Calu3 (cell line): ENCODE measurements at regions not wholly inside any gene's neighbourhood (a gene's known extent, or its start where the extent isn't known, plus 50 kb on each side); places are given as distances from the start of the nearest gene placed in this dataset.

Experiments used
- BruUV-seq: library from RNA; stranded (reverse); fragments of 400-500 nt; replicated peaks from 2 replicates; lab custom pipeline; 2021; lab: Mats Ljungman, UMichigan
- CTCF ChIA-PET: fragments of 300-600 bp; sonication (Branson Sonifier 250); formaldehyde crosslinking; loops from one replicate; lab custom pipeline; 2022; ENCODE audit warnings: antibody characterized with exemption; lab: Charles Lee
- DNase-seq: peaks from one replicate; pipeline ENCODE4 v3.0.0; 2022
- H3K27ac Mint-ChIP-seq: one replicate; pipeline ENCODE4 v1.8.0; 2022; ENCODE audit warnings: mixed read lengths; ENCODE audit not compliant: unreplicated experiment
- H3K27me3 Mint-ChIP-seq: one replicate; pipeline ENCODE4 v1.8.0; 2022; ENCODE audit warnings: mixed read lengths; ENCODE audit not compliant: unreplicated experiment
- H3K36me3 Mint-ChIP-seq: one replicate; pipeline ENCODE4 v1.8.0; 2022; ENCODE audit warnings: mild to moderate bottlenecking, moderate library complexity, mixed read lengths; ENCODE audit not compliant: insufficient read depth, unreplicated experiment
- H3K4me1 Mint-ChIP-seq: one replicate; pipeline ENCODE4 v1.8.0; 2022; ENCODE audit warnings: mild to moderate bottlenecking, low read depth, mixed read lengths; ENCODE audit not compliant: unreplicated experiment
- H3K4me3 Mint-ChIP-seq: one replicate; pipeline ENCODE4 v1.8.0; 2022; ENCODE audit warnings: mild to moderate bottlenecking, low read depth, moderate library complexity, mixed read lengths; ENCODE audit not compliant: unreplicated experiment
- H3K9me3 Mint-ChIP-seq: one replicate; pipeline ENCODE4 v1.8.0; 2022; ENCODE audit warnings: low read depth, mixed read lengths; ENCODE audit not compliant: unreplicated experiment
- intact Hi-C: fragments of 100-400 bp; cut with micrococcal nuclease; formaldehyde crosslinking; loops from one replicate; pipeline ENCODE4 v1.10.0; 2022; ENCODE audit not compliant: unreplicated experiment
- TF ChIP-seq, protein P1 (sequence below): fragments of 200-600 bp; IDR thresholded peaks from one replicate; pipeline ENCODE4 v1.8.0; 2022; ENCODE audit warnings: antibody characterized with exemption; ENCODE audit not compliant: unreplicated experiment

GRCh38 chr13:68046903-68047302, 816.8 kb upstream of the PCDH9 start:
- DNase-seq = no peak
- intact Hi-C loops = no loop called here
- Mint-ChIP-seq H3K4me1 (no peaks in the 10 kb centered on the region), H3K27ac (no peak overlapping the region), H3K36me3 (no peaks in the 10 kb centered on the region), H3K27me3 (no peaks in the 10 kb centered on the region), H3K4me3 (no peak overlapping the region), H3K9me3 (no peaks in the 10 kb centered on the region)
- CTCF ChIA-PET = no interaction called here
- no TSS peak for BruUV-seq
- TF ChIP-seq, protein P1, sequence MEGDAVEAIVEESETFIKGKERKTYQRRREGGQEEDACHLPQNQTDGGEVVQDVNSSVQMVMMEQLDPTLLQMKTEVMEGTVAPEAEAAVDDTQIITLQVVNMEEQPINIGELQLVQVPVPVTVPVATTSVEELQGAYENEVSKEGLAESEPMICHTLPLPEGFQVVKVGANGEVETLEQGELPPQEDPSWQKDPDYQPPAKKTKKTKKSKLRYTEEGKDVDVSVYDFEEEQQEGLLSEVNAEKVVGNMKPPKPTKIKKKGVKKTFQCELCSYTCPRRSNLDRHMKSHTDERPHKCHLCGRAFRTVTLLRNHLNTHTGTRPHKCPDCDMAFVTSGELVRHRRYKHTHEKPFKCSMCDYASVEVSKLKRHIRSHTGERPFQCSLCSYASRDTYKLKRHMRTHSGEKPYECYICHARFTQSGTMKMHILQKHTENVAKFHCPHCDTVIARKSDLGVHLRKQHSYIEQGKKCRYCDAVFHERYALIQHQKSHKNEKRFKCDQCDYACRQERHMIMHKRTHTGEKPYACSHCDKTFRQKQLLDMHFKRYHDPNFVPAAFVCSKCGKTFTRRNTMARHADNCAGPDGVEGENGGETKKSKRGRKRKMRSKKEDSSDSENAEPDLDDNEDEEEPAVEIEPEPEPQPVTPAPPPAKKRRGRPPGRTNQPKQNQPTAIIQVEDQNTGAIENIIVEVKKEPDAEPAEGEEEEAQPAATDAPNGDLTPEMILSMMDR = no peak

- intact Hi-C loops = no loop called here
- H3K27ac Mint-ChIP-seq = no peak overlapping the region
- BruUV-seq = no TSS peak
- TF ChIP-seq, protein P1 = no peak
- H3K9me3 Mint-ChIP-seq = peaks cover 5% of the 10 kb centered on the region
- H3K36me3 Mint-ChIP-seq = no peaks in the 10 kb centered on the region
- H3K4me1 Mint-ChIP-seq = no peaks in the 10 kb centered on the region
- no peak for DNase-seq
- CTCF ChIA-PET = no interaction called here
- H3K27me3 Mint-ChIP-seq = no peaks in the 10 kb centered on the region
- no peak overlapping the region for H3K4me3 Mint-ChIP-seq
Observed at GRCh38 chr13:68030152-68030809, 800.1 kb upstream of the PCDH9 start.

GRCh38 chr13:68028701-68029100, 798.6 kb upstream of the PCDH9 start:
- Mint-ChIP-seq H3K27ac (no peak overlapping the region), H3K4me1 (no peaks in the 10 kb centered on the region), H3K4me3 (no peak overlapping the region), H3K9me3 (peaks cover 5% of the 10 kb centered on the region), H3K36me3 (no peaks in the 10 kb centered on the region), H3K27me3 (no peaks in the 10 kb centered on the region)
- DNase-seq = no peak
- intact Hi-C loops = no loop called here
- TF ChIP-seq, protein P1 = no peak
- CTCF ChIA-PET = no interaction called here
- no TSS peak for BruUV-seq

DNA sequence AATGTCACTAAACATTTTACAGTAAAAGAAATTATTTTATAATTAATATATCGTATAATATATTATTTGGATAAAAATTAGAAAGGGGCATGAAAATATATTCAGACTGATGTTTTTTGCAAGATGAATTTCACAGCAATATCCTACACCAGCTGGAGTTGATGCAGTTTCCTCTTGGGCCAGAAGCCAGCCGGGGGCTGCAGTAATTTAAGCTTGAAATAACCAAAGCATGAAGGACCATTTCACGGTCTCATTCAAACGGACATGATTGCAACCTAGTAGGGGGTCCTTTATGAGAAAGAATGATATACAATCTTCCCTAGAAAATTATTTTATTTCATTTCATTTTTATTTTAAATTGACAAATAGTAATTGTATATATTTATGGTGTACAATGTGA, 797.2 kb upstream of the PCDH9 start:
- Mint-ChIP-seq H3K4me1 (no peaks in the 10 kb centered on the region), H3K27ac (no peak overlapping the region), H3K4me3 (no peak overlapping the region), H3K27me3 (no peaks in the 10 kb centered on the region), H3K36me3 (no peaks in the 10 kb centered on the region), H3K9me3 (peaks cover 2% of the 10 kb centered on the region)
- intact Hi-C loops = no loop called here
- TF ChIP-seq, protein P1 = no peak
- CTCF ChIA-PET = no interaction called here
- no peak for DNase-seq
- BruUV-seq = no TSS peak
